ENCODE measurements at regions not wholly inside any gene's neighbourhood (a gene's known extent, or its start where the extent isn't known, plus 50 kb on each side); places are given as distances from the start of the nearest gene placed in this dataset.

GRCh38 chr16:54431041-54431996, 144.7 kb upstream of the IRX3 start:
- TF ChIP-seq CTCF (IDR thresholded peaks at IDR 0.05) = no peak
- TF ChIP-seq POLR2A (IDR thresholded peaks at IDR 0.05) = no peak
